Testis (tissue), 2 donors: ENCODE measurements at regions not wholly inside any gene's neighbourhood (a gene's known extent, or its start where the extent isn't known, plus 50 kb on each side); places are given as distances from the start of the nearest gene placed in this dataset.

ENCODE experiments used
- CTCF ChIP-seq, 3 experiments: fragments of 450-650 bp in 2 of 3; fragments of 200-600 bp in 1 of 3; sonication (generic) in 1 of 3; IDR thresholded peaks; one replicate each; pipeline ENCODE4 v1.5.1; 2016 to 2019; ENCODE audit warnings: antibody characterized with exemption in 3 of 3, mild to moderate bottlenecking in 2 of 3, moderate library complexity in 1 of 3
- POLR2A ChIP-seq: fragments of 450-650 bp; IDR thresholded peaks from one replicate; pipeline ENCODE4 v1.6.1; 2017; ENCODE audit warnings: antibody characterized with exemption, mild to moderate bottlenecking, moderate library complexity

- TF ChIP-seq POLR2A (no peak), CTCF (IDR thresholded peaks at IDR 0.05) (peak in 1 of 3 experiments; percentile 22)
Measured at GRCh38 chr13:71240911-71241310, 626.1 kb downstream of the DACH1 start.
